GM18507 (cell line): ENCODE measurements at regions not wholly inside any gene's neighbourhood (a gene's known extent, or its start where the extent isn't known, plus 50 kb on each side); places are given as distances from the start of the nearest gene placed in this dataset.

Source experiments
- DNase-seq: peaks from one replicate; pipeline ENCODE4 v3.0.0; 2011; ENCODE audit warnings: low read depth; ENCODE audit not compliant: insufficient read length; ENCODE audit errors: extremely low spot score
- FAIRE-seq: peaks from 2 replicates; lab custom pipeline; 2011; peaks lifted over from hg19 to GRCh38; lab: Jason Lieb, UNC

DNA sequence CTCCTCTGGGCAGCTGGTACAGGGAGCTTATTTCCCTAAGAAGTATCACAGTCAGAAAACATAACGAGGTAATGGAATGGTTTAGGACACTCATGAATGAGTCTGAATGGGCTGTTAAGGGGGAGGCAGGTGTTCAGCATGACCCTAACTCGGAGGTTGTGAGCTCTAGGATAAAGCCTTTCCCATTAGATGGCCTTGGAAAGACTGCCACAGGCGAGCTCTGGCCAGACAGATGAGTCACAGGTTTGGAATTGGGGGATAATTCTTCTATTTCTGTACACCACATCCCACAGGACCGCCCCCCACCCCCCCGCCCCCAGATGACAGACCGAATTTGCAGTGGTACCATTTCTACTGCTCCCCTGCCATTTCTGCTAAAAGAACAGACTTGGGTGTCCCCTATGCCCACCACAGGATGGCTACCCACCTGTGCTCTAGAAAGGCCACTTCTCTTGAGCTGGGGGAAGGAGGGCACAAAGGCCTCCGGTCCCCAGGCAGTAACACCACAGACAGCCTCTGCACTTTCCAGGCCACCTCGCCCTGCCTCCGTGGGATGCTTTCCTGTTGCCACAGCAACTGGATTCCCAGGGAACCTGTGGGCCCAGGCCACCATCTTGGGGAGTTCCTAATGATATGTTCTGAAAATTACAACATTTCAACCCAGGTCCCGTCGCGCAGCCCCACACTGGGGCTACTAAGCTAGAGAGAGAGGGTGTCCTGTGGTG is 76.7 kb downstream of the TRIM29 start:
- FAIRE-seq = no peak

DNA sequence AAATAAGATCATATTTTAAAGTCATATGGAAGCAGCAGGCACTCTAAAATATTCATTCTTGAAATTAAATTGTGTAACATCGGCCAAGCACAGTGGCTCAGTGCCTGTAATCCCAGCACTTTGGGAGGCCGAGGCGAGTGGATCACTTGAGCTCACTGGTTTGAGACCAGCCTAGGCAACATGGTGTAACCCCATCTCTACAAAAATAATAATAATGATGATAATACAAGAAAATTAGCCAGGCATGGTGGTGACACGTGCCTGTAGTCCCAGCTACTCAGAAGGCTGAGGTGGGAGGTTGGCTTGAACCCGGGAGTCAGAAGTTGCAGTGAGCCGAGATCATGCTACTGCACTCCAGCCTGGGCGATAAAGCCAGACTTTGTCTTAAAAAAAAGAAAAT is 77.4 kb downstream of the TRIM29 start:
- FAIRE-seq = no peak
- DNase-seq = no peak

More for the DNA sequence above, 76.7 kb downstream of the TRIM29 start:
- no peak for DNase-seq

DNA sequence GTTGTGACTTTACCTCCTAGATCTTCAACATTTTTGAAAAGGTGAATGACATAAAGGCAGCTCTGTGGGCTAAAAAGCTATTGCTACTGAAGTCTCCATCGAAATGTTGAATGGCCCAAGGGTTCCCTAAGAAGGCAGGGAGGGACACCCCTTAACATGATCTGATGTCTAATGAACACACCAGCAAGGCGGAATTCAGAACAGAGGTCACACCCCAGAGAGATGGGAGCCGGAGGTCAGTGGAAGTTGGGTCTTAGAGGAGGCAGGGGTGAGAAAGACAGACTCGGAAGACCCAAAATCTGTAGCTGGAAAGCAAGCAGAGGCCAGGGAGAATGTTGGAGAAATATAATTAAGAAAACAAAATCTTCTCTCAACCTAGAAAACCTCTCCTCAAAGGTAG is 79.0 kb downstream of the TRIM29 start:
- DNase-seq = no peak
- FAIRE-seq = no peak

GRCh38 chr11:120057595-120058581 is 80.0 kb downstream of the TRIM29 start:
- DNase-seq (no peak), FAIRE-seq (no peak)

- FAIRE-seq (no peak), DNase-seq (no peak)
Observed at GRCh38 chr11:120057028-120057330, 80.9 kb downstream of the TRIM29 start.

- DNase-seq (no peak), FAIRE-seq (no peak)
Observed at GRCh38 chr11:120056301-120057027, 81.4 kb downstream of the TRIM29 start.

GRCh38 chr11:120055646-120056045 is 82.3 kb downstream of the TRIM29 start:
- no peak for DNase-seq
- FAIRE-seq = no peak

DNA sequence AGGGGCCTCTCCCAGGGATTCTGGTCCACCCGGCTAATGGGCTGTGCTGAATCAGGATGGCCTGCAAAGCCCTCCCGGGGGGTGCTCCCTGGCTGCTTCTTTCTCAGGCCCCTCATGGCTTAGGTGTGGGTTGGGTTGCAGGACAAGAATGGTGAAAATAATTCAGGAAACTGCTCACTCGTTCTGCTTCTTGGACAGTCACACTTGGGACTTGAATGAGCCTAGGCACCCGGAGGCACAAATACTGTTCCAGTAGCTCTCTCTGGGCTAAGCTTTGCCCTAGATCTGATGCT is 83.2 kb downstream of the TRIM29 start:
- DNase-seq (no peak), FAIRE-seq (no peak)

GRCh38 chr11:120054016-120054752 is 83.7 kb downstream of the TRIM29 start:
- DNase-seq (no peak), FAIRE-seq (no peak)

DNA sequence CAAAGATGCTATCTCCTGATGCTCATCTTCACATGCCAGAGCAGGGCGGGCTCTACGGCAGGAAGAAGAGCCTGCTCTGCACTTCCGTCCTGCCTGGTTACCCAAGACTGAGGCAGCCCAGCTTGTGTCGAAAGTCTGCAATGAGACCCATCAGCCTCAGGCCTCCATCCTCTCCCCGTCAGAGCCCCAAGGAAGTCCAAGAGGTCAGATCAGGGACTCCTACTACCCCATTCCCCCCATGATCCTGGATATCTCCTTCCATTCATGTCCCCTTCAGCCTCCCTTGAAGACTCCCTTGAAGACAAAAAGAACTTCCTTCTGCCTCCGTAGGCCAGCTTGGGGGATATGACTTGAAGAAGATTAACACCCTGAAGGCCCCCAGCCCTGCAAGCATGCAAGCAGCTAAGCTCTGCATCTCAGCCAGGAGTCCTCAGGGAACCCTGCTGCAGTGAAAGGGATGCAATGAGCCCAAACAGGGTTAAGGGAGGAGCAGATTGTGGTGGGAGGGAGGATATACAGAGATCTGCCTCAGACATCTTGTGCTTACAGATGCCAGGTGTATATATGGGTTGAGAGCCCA is 85.6 kb downstream of the TRIM29 start:
- no peak for DNase-seq
- no peak for FAIRE-seq

- no peak for DNase-seq
- FAIRE-seq = no peak
Observed at GRCh38 chr11:120044011-120044675, 93.8 kb downstream of the TRIM29 start.

GRCh38 chr11:120043328-120043945 is 94.5 kb downstream of the TRIM29 start:
- FAIRE-seq = no peak
- DNase-seq = no peak

GRCh38 chr11:120041625-120042024 is 96.3 kb downstream of the TRIM29 start:
- no peak for FAIRE-seq
- DNase-seq = no peak

DNA sequence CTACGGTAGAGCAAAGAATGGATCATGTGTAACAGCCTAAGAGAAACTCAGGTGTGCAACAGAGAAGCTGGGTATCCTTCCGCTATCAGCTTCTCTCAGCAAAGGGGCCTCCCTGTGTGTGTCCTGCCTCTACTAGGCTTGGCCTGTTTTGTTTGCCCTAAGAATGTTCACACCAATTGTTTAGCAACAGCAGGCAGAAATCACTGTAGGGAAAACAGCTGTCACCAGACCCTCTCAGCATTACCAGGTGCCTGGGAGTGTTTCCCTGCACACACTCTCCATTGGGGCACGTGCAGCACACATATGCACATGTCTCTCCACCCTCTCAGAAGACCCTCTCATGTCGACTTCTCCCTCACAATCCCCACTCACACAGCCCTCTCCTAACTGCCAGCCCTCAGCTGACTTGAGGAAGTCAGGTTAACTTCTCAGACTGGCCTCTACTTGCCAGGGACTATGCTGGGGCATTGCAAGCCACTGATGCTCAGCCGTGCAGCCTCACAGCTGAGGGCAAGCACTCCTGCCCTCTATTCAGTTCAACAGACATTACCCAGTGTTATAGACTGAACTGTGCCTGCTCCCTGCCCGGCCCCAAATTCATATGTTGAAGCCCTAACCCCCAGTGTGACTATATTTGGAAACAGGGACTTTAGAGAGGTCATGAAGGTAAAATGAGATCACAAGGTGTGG is 97.6 kb downstream of the TRIM29 start:
- FAIRE-seq = no peak
- DNase-seq = no peak

- FAIRE-seq = no peak
- DNase-seq = no peak
Observed at GRCh38 chr11:120039039-120039438, 98.9 kb downstream of the TRIM29 start.

- FAIRE-seq = no peak
- DNase-seq = no peak
Observed at GRCh38 chr11:120037111-120037510, 100.8 kb downstream of the TRIM29 start.

- no peak for DNase-seq
- no peak for FAIRE-seq
Observed at GRCh38 chr11:120035756-120036155, 102.2 kb downstream of the TRIM29 start.
